Natural killer cell (primary cell): ENCODE measurements at regions not wholly inside any gene's neighbourhood (a gene's known extent, or its start where the extent isn't known, plus 50 kb on each side); places are given as distances from the start of the nearest gene placed in this dataset.

ENCODE experiments used
- ATAC-seq, 3 donors: fragments of 150-1000 bp in 2 of 3; fragments of 200-7000 bp in 1 of 3; cut with Tn5 transposase; 1 replicate in 1 of 3; 2 replicates in 2 of 3; pipeline ENCODE4 v1.10.0; 2021; ENCODE audit warnings: mild to moderate bottlenecking in 2 of 3, moderate library complexity in 2 of 3
- DNase-seq, 2 donors: peaks; one replicate each; pipeline versions ENCODE4 v3.0.0 to v3.0.0-alpha.2; 2013 to 2021; ENCODE audit warnings: mixed read lengths in 1 of 2
- H3K27ac ChIP-seq: one replicate; pipeline ENCODE4 v1.5.1; 2013; ENCODE audit warnings: mild to moderate bottlenecking, low read length
- H3K27me3 ChIP-seq: one replicate; pipeline ENCODE4 v1.6.1; 2013; ENCODE audit warnings: low read length; ENCODE audit not compliant: control insufficient read depth, insufficient read depth
- H3K36me3 ChIP-seq: one replicate; pipeline ENCODE4 v1.6.1; 2013; ENCODE audit warnings: low read length; ENCODE audit not compliant: control insufficient read depth, insufficient read depth
- H3K4me1 ChIP-seq: one replicate; pipeline ENCODE4 v1.6.1; 2013; ENCODE audit warnings: low read length; ENCODE audit not compliant: control insufficient read depth, insufficient read depth
- H3K4me3 ChIP-seq: one replicate; pipeline ENCODE4 v1.5.1; 2013; ENCODE audit warnings: low read length
- H3K9me3 ChIP-seq: one replicate; pipeline ENCODE4 v1.6.1; 2013; ENCODE audit warnings: low read length; ENCODE audit not compliant: control insufficient read depth, insufficient read depth
- H3K27ac Mint-ChIP-seq, 2 donors: one replicate each; pipeline ENCODE4 v1.8.0; 2022; ENCODE audit warnings: mild to moderate bottlenecking in 2 of 2, mixed read lengths in 2 of 2, moderate library complexity in 1 of 2
- H3K27me3 Mint-ChIP-seq, 2 donors: one replicate each; pipeline ENCODE4 v1.8.0; 2022; ENCODE audit warnings: low read depth in 2 of 2, mixed read lengths in 2 of 2
- H3K36me3 Mint-ChIP-seq: one replicate; pipeline ENCODE4 v1.8.0; 2022; ENCODE audit warnings: mixed read lengths
- H3K4me1 Mint-ChIP-seq, 2 donors: one replicate each; pipeline ENCODE4 v1.8.0; 2022; ENCODE audit warnings: mixed read lengths in 2 of 2
- H3K4me3 Mint-ChIP-seq: one replicate; pipeline ENCODE4 v1.8.0; 2022; ENCODE audit warnings: mild to moderate bottlenecking, moderate library complexity, mixed read lengths
- H3K9me3 Mint-ChIP-seq, 2 donors: one replicate each; pipeline ENCODE4 v1.8.0; 2022; ENCODE audit warnings: mixed read lengths in 2 of 2
- CTCF ChIP-seq: fragments of 200-600 bp; IDR thresholded peaks from one replicate; pipeline ENCODE4 v1.8.0; 2022; ENCODE audit warnings: antibody characterized with exemption
- WGBS: methylation state at CpG from one replicate; pipeline ENCODE4 v1.1.7; 2013; ENCODE audit warnings: missing lambda C conversion rate; ENCODE audit not compliant: insufficient coverage; 5-methylcytosine and 5-hydroxymethylcytosine counted together
- intact Hi-C: fragments of 100-400 bp; cut with micrococcal nuclease; formaldehyde crosslinking; loops from one replicate; pipeline ENCODE4 v1.14.2; 2022

GRCh38 chr2:159863526-159864160, 65.6 kb upstream of the CD302 start:
- no peak overlapping the region for H3K27ac ChIP-seq
- no peaks in the 10 kb centered on the region for H3K4me1 ChIP-seq
- DNase-seq = no peak
- TF ChIP-seq CTCF = no peak
- no peaks in the 10 kb centered on the region for H3K27me3 ChIP-seq
- Mint-ChIP-seq H3K9me3 (no peaks in the 10 kb centered on the region), H3K27ac (no peak overlapping the region), H3K27me3 (no peaks in the 10 kb centered on the region), H3K4me3 (no peak overlapping the region), H3K36me3 (peaks cover 58% of the 10 kb centered on the region), H3K4me1 (no peaks in the 10 kb centered on the region)
- H3K9me3 ChIP-seq = no peaks in the 10 kb centered on the region
- no CpG with 5 or more reads among the region's 2 CpGs for WGBS
- peaks cover 52% of the 10 kb centered on the region for H3K36me3 ChIP-seq
- H3K4me3 ChIP-seq = no peak overlapping the region
- intact Hi-C loops = no loop called here
- ATAC-seq = no peak

- Mint-ChIP-seq H3K27me3 (no peaks in the 10 kb centered on the region), H3K4me3 (no peak overlapping the region), H3K36me3 (peaks cover 43% of the 10 kb centered on the region), H3K4me1 (no peaks in the 10 kb centered on the region), H3K9me3 (no peaks in the 10 kb centered on the region), H3K27ac (no peak overlapping the region)
- H3K4me1 ChIP-seq = no peaks in the 10 kb centered on the region
- peaks cover 58% of the 10 kb centered on the region for H3K36me3 ChIP-seq
- H3K27me3 ChIP-seq = no peaks in the 10 kb centered on the region
- WGBS = 100% methylated on average over 2 of the region's 4 CpGs
- ATAC-seq (no peak), DNase-seq (no peak)
- H3K4me3 ChIP-seq = no peak overlapping the region
- H3K9me3 ChIP-seq = no peaks in the 10 kb centered on the region
- no peak for TF ChIP-seq CTCF
- intact Hi-C loops = no loop called here
- H3K27ac ChIP-seq = no peak overlapping the region
Observed at GRCh38 chr2:159860581-159861310, 62.7 kb upstream of the CD302 start.

- 71% methylated on average over 1 of the region's 1 CpG for WGBS
- Histone ChIP-seq H3K27me3 (no peaks in the 10 kb centered on the region), H3K4me1 (no peaks in the 10 kb centered on the region), H3K36me3 (peaks cover 57% of the 10 kb centered on the region), H3K9me3 (no peaks in the 10 kb centered on the region), H3K4me3 (no peak overlapping the region), H3K27ac (no peak overlapping the region)
- Mint-ChIP-seq H3K27ac (no peak overlapping the region), H3K9me3 (no peaks in the 10 kb centered on the region), H3K27me3 (no peaks in the 10 kb centered on the region), H3K36me3 (peaks cover 44% of the 10 kb centered on the region), H3K4me1 (no peaks in the 10 kb centered on the region), H3K4me3 (no peak overlapping the region)
- TF ChIP-seq CTCF = no peak
- ATAC-seq = no peak
- intact Hi-C loops = no loop called here
- DNase-seq = no peak
Observed at GRCh38 chr2:159859583-159859982, 61.6 kb upstream of the CD302 start.
